ENCODE measurements at regions not wholly inside any gene's neighbourhood (a gene's known extent, or its start where the extent isn't known, plus 50 kb on each side); places are given as distances from the start of the nearest gene placed in this dataset.

- no peak overlapping the region for H3K4me3 ChIP-seq (ENCODE audit: low read length)
- no peak for TF ChIP-seq CTCF (conservative IDR thresholded peaks at IDR 0.05; ENCODE audit: low read depth, low read length)
- DNase-seq (ENCODE audit: low read depth), result no peak
Observed at GRCh38 chr15:31271224-31271635, 55.4 kb upstream of the KLF13 start.

GRCh38 chr15:31271711-31272557 is 54.7 kb upstream of the KLF13 start:
- DNase-seq (ENCODE audit: low read depth), result no peak
- no peak for TF ChIP-seq CTCF (conservative IDR thresholded peaks at IDR 0.05; ENCODE audit: low read depth, low read length)
- H3K4me3 ChIP-seq (ENCODE audit: low read length), result no peak overlapping the region

- no peak overlapping the region for H3K4me3 ChIP-seq (ENCODE audit: low read length)
- no peak for DNase-seq (ENCODE audit: low read depth)
- TF ChIP-seq CTCF (conservative IDR thresholded peaks at IDR 0.05; ENCODE audit: low read depth, low read length), result no peak
Observed at GRCh38 chr15:31272558-31273257, 53.9 kb upstream of the KLF13 start.

- no peak for DNase-seq (ENCODE audit: low read depth)
- TF ChIP-seq CTCF (conservative IDR thresholded peaks at IDR 0.05; ENCODE audit: low read depth, low read length), result no peak
- H3K4me3 ChIP-seq (ENCODE audit: low read length), result no peak overlapping the region
Observed at GRCh38 chr15:31273258-31273941, 53.2 kb upstream of the KLF13 start.

GRCh38 chr15:31274496-31275330 is 51.9 kb upstream of the KLF13 start:
- no peak overlapping the region for H3K4me3 ChIP-seq (ENCODE audit: low read length)
- no peak for DNase-seq (ENCODE audit: low read depth)
- TF ChIP-seq CTCF (conservative IDR thresholded peaks at IDR 0.05; ENCODE audit: low read depth, low read length), result no peak

- H3K4me3 ChIP-seq (ENCODE audit: low read length), result no peak overlapping the region
- no peak for TF ChIP-seq CTCF (conservative IDR thresholded peaks at IDR 0.05; ENCODE audit: low read depth, low read length)
- DNase-seq (ENCODE audit: low read depth), result no peak
Observed at GRCh38 chr15:31275331-31276262, 51.0 kb upstream of the KLF13 start.

Data from retinal pigment epithelial cell (primary cell).